CD14-positive monocyte (primary cell): ENCODE measurements at regions not wholly inside any gene's neighbourhood (a gene's known extent, or its start where the extent isn't known, plus 50 kb on each side); places are given as distances from the start of the nearest gene placed in this dataset.

Source experiments
- DNase-seq, 3 donors: peaks; one replicate each; pipeline ENCODE4 v3.0.0-alpha.2; 2011 to 2022
- H2AFZ ChIP-seq: 2 replicates; pipeline ENCODE4 v1.6.0; 2012; ENCODE audit warnings: mild to moderate bottlenecking, low read depth, low read length, inconsistent platforms; ENCODE audit not compliant: insufficient read depth, poor library complexity, severe bottlenecking
- H3K27ac ChIP-seq, 2 donors: 1 replicate in 1 of 2; 2 replicates in 1 of 2; pipeline ENCODE4 v1.5.1; 2012 to 2013; ENCODE audit warnings: low read length in 2 of 2, control low read depth in 1 of 2, inconsistent platforms in 1 of 2, low read depth in 1 of 2, mild to moderate bottlenecking in 1 of 2
- H3K27me3 ChIP-seq, 2 donors: one replicate each; pipeline versions ENCODE4 v1.6.0 to v1.6.1; 2011 to 2013; ENCODE audit warnings: low read length in 2 of 2; ENCODE audit not compliant: control insufficient read depth in 2 of 2, insufficient read depth in 2 of 2
- H3K36me3 ChIP-seq, 2 donors: replicated peaks in 1 of 2; 1 replicate in 1 of 2; 2 replicates in 1 of 2; pipeline versions ENCODE4 v1.5.1 to v1.6.1; 2012 to 2013; ENCODE audit warnings: low read length in 2 of 2, control low read depth in 1 of 2, inconsistent platforms in 1 of 2, mild to moderate bottlenecking in 1 of 2; ENCODE audit not compliant: insufficient read depth in 2 of 2, control insufficient read depth in 1 of 2
- H3K4me1 ChIP-seq, 2 donors: 1 replicate in 1 of 2; 2 replicates in 1 of 2; pipeline versions ENCODE4 v1.5.1 to v1.6.1; 2012 to 2013; ENCODE audit warnings: low read length in 2 of 2, control low read depth in 1 of 2, inconsistent platforms in 1 of 2, mild to moderate bottlenecking in 1 of 2, moderate library complexity in 1 of 2; ENCODE audit not compliant: insufficient read depth in 2 of 2, control insufficient read depth in 1 of 2
- H3K4me2 ChIP-seq: replicated peaks from 2 replicates; pipeline ENCODE3; 2012; ENCODE audit warnings: low read length, moderate library complexity, mild to moderate bottlenecking; ENCODE audit not compliant: poor library complexity, severe bottlenecking; ENCODE audit errors: extremely low read depth
- H3K4me3 ChIP-seq, 3 experiments: fragments of 200-600 bp in 1 of 3; sonication (generic) in 1 of 3; replicated peaks in 1 of 3; 1 replicate in 2 of 3; 2 replicates in 1 of 3; pipeline ENCODE4 v1.5.1; 2011 to 2013; ENCODE audit warnings: low read length in 3 of 3, mild to moderate bottlenecking in 3 of 3, control low read depth in 2 of 3, low read depth in 2 of 3, inconsistent platforms in 1 of 3, moderate library complexity in 1 of 3
- H3K79me2 ChIP-seq: 2 replicates; pipeline ENCODE4 v1.6.0; 2012; ENCODE audit warnings: mild to moderate bottlenecking, control low read depth, inconsistent platforms, low read length, moderate library complexity; ENCODE audit not compliant: insufficient read depth
- H3K9ac ChIP-seq: 2 replicates; pipeline ENCODE4 v1.6.0; 2017; ENCODE audit warnings: low read length, mild to moderate bottlenecking; ENCODE audit not compliant: insufficient read depth, poor library complexity, severe bottlenecking
- H3K9me3 ChIP-seq, 2 donors: replicated peaks in 1 of 2; 1 replicate in 1 of 2; 2 replicates in 1 of 2; pipeline versions ENCODE4 v1.5.1 to v1.6.1; 2012 to 2013; ENCODE audit warnings: low read length in 2 of 2, control low read depth in 1 of 2; ENCODE audit not compliant: control insufficient read depth in 1 of 2, insufficient read depth in 1 of 2
- H4K20me1 ChIP-seq: 2 replicates; pipeline ENCODE4 v1.6.0; 2012; ENCODE audit warnings: mild to moderate bottlenecking, low read length, control low read depth, moderate library complexity; ENCODE audit not compliant: insufficient read depth
- H3K27ac Mint-ChIP-seq, 7 donors: one replicate each; pipeline ENCODE4 v1.8.0; 2020; ENCODE audit warnings: mild to moderate bottlenecking in 7 of 7, mixed read lengths in 7 of 7, moderate library complexity in 6 of 7, inconsistent platforms in 2 of 7
- H3K27me3 Mint-ChIP-seq, 3 donors: one replicate each; pipeline ENCODE4 v1.8.0; 2021 to 2022; ENCODE audit warnings: low read depth in 3 of 3, mild to moderate bottlenecking in 3 of 3, mixed read lengths in 3 of 3, moderate library complexity in 3 of 3, inconsistent platforms in 1 of 3
- H3K36me3 Mint-ChIP-seq, 2 donors: one replicate each; pipeline ENCODE4 v1.8.0; 2020; ENCODE audit warnings: mixed read lengths in 2 of 2, inconsistent platforms in 1 of 2, mild to moderate bottlenecking in 1 of 2
- H3K4me1 Mint-ChIP-seq: one replicate; pipeline ENCODE4 v1.8.0; 2020; ENCODE audit warnings: mild to moderate bottlenecking, mixed read lengths
- H3K4me3 Mint-ChIP-seq, 2 donors: one replicate each; pipeline ENCODE4 v1.8.0; 2020; ENCODE audit warnings: mild to moderate bottlenecking in 2 of 2, mixed read lengths in 2 of 2, moderate library complexity in 1 of 2
- H3K9me3 Mint-ChIP-seq, 7 donors: one replicate each; pipeline ENCODE4 v1.8.0; 2020 to 2022; ENCODE audit warnings: mixed read lengths in 7 of 7, mild to moderate bottlenecking in 6 of 7, moderate library complexity in 6 of 7, inconsistent platforms in 2 of 7
- CTCF ChIP-seq: fragments of 200-600 bp; IDR thresholded peaks from one replicate; pipeline ENCODE4 v1.8.0; 2022; ENCODE audit warnings: antibody characterized with exemption, mild to moderate bottlenecking
- WGBS: methylation state at CpG from one replicate; pipeline ENCODE4 v1.1.5; 2013; ENCODE audit warnings: missing lambda C conversion rate; ENCODE audit not compliant: insufficient coverage; 5-methylcytosine and 5-hydroxymethylcytosine counted together
- intact Hi-C, 2 donors: fragments of 100-400 bp; cut with micrococcal nuclease; formaldehyde crosslinking; loops; one replicate each; pipeline versions ENCODE4 v1.15.0 to v1.15.1; 2023

GRCh38 chr5:25006237-25006636 lies 361.5 kb upstream of the CDH10 start:
- Histone ChIP-seq H3K27me3 (no peaks in the 10 kb centered on the region), H3K4me2 (no peak overlapping the region), H3K9ac (no peak overlapping the region), H3K27ac (no peak overlapping the region), H3K4me1 (no peaks in the 10 kb centered on the region), H3K4me3 (no peak overlapping the region), H3K36me3 (no peaks in the 10 kb centered on the region), H3K79me2 (no peaks in the 10 kb centered on the region), H4K20me1 (no peaks in the 10 kb centered on the region), H3K9me3 (no peaks in the 10 kb centered on the region), H2AFZ (no peak overlapping the region)
- Mint-ChIP-seq H3K9me3 (peaks cover 0 to 2% (median 0%) of the 10 kb centered on the region in 7 donors), H3K4me1 (no peaks in the 10 kb centered on the region), H3K27me3 (no peaks in the 10 kb centered on the region), H3K27ac (no peak overlapping the region), H3K36me3 (no peaks in the 10 kb centered on the region), H3K4me3 (no peak overlapping the region)
- no CpG with 5 or more reads among the region's 4 CpGs for WGBS
- no peak for TF ChIP-seq CTCF
- no peak for DNase-seq
- intact Hi-C loops = no loop called here

GRCh38 chr5:25005431-25005830 lies 360.7 kb upstream of the CDH10 start:
- Histone ChIP-seq H3K27me3 (no peaks in the 10 kb centered on the region), H4K20me1 (no peaks in the 10 kb centered on the region), H3K79me2 (no peaks in the 10 kb centered on the region), H3K27ac (no peak overlapping the region), H3K4me3 (no peak overlapping the region), H3K9ac (no peak overlapping the region), H3K4me2 (no peak overlapping the region), H3K36me3 (no peaks in the 10 kb centered on the region), H2AFZ (no peak overlapping the region), H3K4me1 (no peaks in the 10 kb centered on the region), H3K9me3 (no peaks in the 10 kb centered on the region)
- Mint-ChIP-seq H3K9me3 (peaks cover 0 to 2% (median 0%) of the 10 kb centered on the region in 7 donors), H3K4me3 (no peak overlapping the region), H3K27me3 (no peaks in the 10 kb centered on the region), H3K4me1 (no peaks in the 10 kb centered on the region), H3K36me3 (no peaks in the 10 kb centered on the region), H3K27ac (no peak overlapping the region)
- TF ChIP-seq CTCF = no peak
- DNase-seq = no peak
- intact Hi-C loops = no loop called here
- WGBS = no CpG with 5 or more reads among the region's 3 CpGs
